ENCODE measurements at regions not wholly inside any gene's neighbourhood (a gene's known extent, or its start where the extent isn't known, plus 50 kb on each side); places are given as distances from the start of the nearest gene placed in this dataset.

GRCh38 chr9:105900123-105900522 is 205.8 kb downstream of the TMEM38B start:
- no peak for DNase-seq (ENCODE audit: low read depth in 1 of 2, low spot score in 2 of 2)
- H3K79me1 ChIP-seq (ENCODE audit: low read depth, low read length) = no peaks in the 10 kb centered on the region
- CTCF ChIA-PET (ENCODE audit: partially characterized antibody) = interaction anchor here (0.6 to 1.2 kb wide), 3 partner anchors 11 to 478 kb away, joined by 3 to 4 read pairs (median 4); no protein-coding TSS in a partner anchor
- TF ChIP-seq CBX5 (IDR thresholded peaks at IDR 0.05; ENCODE audit: low read depth, low read length) (no peak), CREB1 (IDR thresholded peaks at IDR 0.05) (no peak), EGR1 (IDR thresholded peaks at IDR 0.05; ENCODE audit: borderline replicate concordance, low read depth, low read length) (no peak), GABPA (IDR thresholded peaks at IDR 0.05; ENCODE audit: borderline replicate concordance, insufficient read depth, low read length) (no peak), SIX5 (IDR thresholded peaks at IDR 0.05; ENCODE audit: low read depth, low read length) (no peak), KDM4A (IDR thresholded peaks at IDR 0.05; ENCODE audit: low read depth, low read length, severe bottlenecking) (no peak), RFX5 (IDR thresholded peaks at IDR 0.05; ENCODE audit: borderline replicate concordance, low read depth, low read length) (no peak), TBP (IDR thresholded peaks at IDR 0.05; ENCODE audit: low read depth, low read length) (no peak), SRF (IDR thresholded peaks at IDR 0.05; ENCODE audit: low read depth, low read length) (no peak), MAFK (IDR thresholded peaks at IDR 0.05; ENCODE audit: low read depth, low read length) (no peak), CHD2 (IDR thresholded peaks at IDR 0.05; ENCODE audit: low read length) (no peak), SIN3A (conservative IDR thresholded peaks at IDR 0.05 in 1 of 2, IDR thresholded peaks at IDR 0.05 in 1 of 2; ENCODE audit: low read depth in 1 of 2, low read length in 2 of 2) (no peak), TEAD4 (IDR thresholded peaks at IDR 0.05; ENCODE audit: low read depth, low read length) (no peak), ATF3 (IDR thresholded peaks at IDR 0.05; ENCODE audit: insufficient read depth, low read depth, low read length) (no peak)
- TF ChIP-seq, protein P1, sequence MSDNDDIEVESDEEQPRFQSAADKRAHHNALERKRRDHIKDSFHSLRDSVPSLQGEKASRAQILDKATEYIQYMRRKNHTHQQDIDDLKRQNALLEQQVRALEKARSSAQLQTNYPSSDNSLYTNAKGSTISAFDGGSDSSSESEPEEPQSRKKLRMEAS (IDR thresholded peaks at IDR 0.05) = no peak

More at GRCh38 chr9:105900123-105900522, 205.8 kb downstream of the TMEM38B start:
- peaks cover 0 to 4% (median 0%) of the 10 kb centered on the region in 4 experiments; a peak in 1 of 7 replicates for H3K4me1 ChIP-seq (replicated peaks in 1 of 4; ENCODE audit: control insufficient read depth in 3 of 4, insufficient read depth in 4 of 4, low read length in 3 of 4)
- H3K14ac ChIP-seq (ENCODE audit: insufficient read length) = no peak overlapping the region
- H3K9me3 ChIP-seq (ENCODE audit: insufficient read depth in 2 of 2, low read depth in 1 of 2, low read length in 1 of 2) = no peaks in the 10 kb centered on the region; a peak in 1 of 4 replicates
- H2AK5ac ChIP-seq (ENCODE audit: low read depth, low read length) = no peak overlapping the region
- H2BK5ac ChIP-seq (ENCODE audit: low read depth, low read length) = no peak overlapping the region
- no peak overlapping the region for H2BK15ac ChIP-seq (ENCODE audit: low read length)
- H4K8ac ChIP-seq (ENCODE audit: extremely low read depth, insufficient read depth, low read length) = no peak overlapping the region
- H3K4me2 ChIP-seq (ENCODE audit: insufficient read depth in 1 of 2, low read depth in 2 of 2, low read length in 2 of 2) = no peak overlapping the region
- no peak for FAIRE-seq
- no peak overlapping the region for H3K56ac ChIP-seq (replicated peaks; ENCODE audit: insufficient read length, low read depth, low read length)
- H2BK120ac ChIP-seq (replicated peaks; ENCODE audit: low read depth, low read length) = no peak overlapping the region
- no peaks in the 10 kb centered on the region for H4K20me1 ChIP-seq (replicated peaks in 1 of 2; ENCODE audit: control insufficient read depth in 1 of 2, insufficient read depth in 2 of 2, low read length in 2 of 2)
- no peak overlapping the region for H3K18ac ChIP-seq (ENCODE audit: extremely low read depth, low read length)
- H3K36me3 ChIP-seq (ENCODE audit: control insufficient read depth in 2 of 4, insufficient read depth in 4 of 4, low read length in 3 of 4) = no peaks in the 10 kb centered on the region
- H3K23me2 ChIP-seq (ENCODE audit: low read depth, low read length) = no peaks in the 10 kb centered on the region; the same call in 1 of the 2 replicates
- 75% methylated on average over 5 of the region's 5 CpGs; no CpG with 5 or more reads in 1 of the 2 experiments for WGBS, 2 experiments (ENCODE audit: extremely low coverage in 1 of 2, insufficient coverage in 1 of 2, insufficient read length in 1 of 2, insufficient replicate concordance in 2 of 2, low coverage in 1 of 2, low lambda C conversion rate in 2 of 2, missing lambda C conversion rate in 1 of 2)
- H2BK20ac ChIP-seq (ENCODE audit: low read length) = no peak overlapping the region
- H3K27me3 ChIP-seq (replicated peaks in 1 of 4; ENCODE audit: control insufficient read depth in 3 of 4, extremely low read depth in 1 of 4, insufficient read depth in 3 of 4, low read length in 3 of 4) = no peaks in the 10 kb centered on the region
- no peak overlapping the region for H2AFZ ChIP-seq (ENCODE audit: low read length)
- no peak overlapping the region for H4K91ac ChIP-seq (replicated peaks; ENCODE audit: insufficient read length, low read length)
- H3K4ac ChIP-seq (replicated peaks; ENCODE audit: insufficient read length, low read depth, low read length) = no peak overlapping the region
- H3K9ac ChIP-seq (replicated peaks in 1 of 4; ENCODE audit: extremely low read depth in 1 of 4, low read depth in 3 of 4, low read length in 3 of 4) = no peak overlapping the region
- H3K23ac ChIP-seq (ENCODE audit: insufficient read length) = no peak overlapping the region
- no peaks in the 10 kb centered on the region for H3K79me2 ChIP-seq (ENCODE audit: control insufficient read depth in 1 of 2, insufficient read depth in 2 of 2, low read length in 2 of 2)
- no peak overlapping the region for H3K27ac ChIP-seq (ENCODE audit: low read depth, low read length)
- POLR2A ChIA-PET (ENCODE audit: partially characterized antibody) = interaction anchor here (0.5 kb wide), 1 partner anchor 958 kb away, joined by 4 read pairs; no protein-coding TSS in a partner anchor
- no peak overlapping the region for H4K5ac ChIP-seq (ENCODE audit: insufficient read length, low read depth, low read length)
- no peak overlapping the region for H2BK12ac ChIP-seq (ENCODE audit: low read depth, low read length)
- no peak overlapping the region for H3K4me3 ChIP-seq (ENCODE audit: extremely low read depth in 1 of 4, insufficient read depth in 2 of 4, low read depth in 3 of 4, low read length in 4 of 4)

All from H1 (cell line).